Activated CD8-positive, alpha-beta memory T cell treated with anti-CD3 and anti-CD28 coated beads for 36 hours (primary cell): ENCODE measurements at regions not wholly inside any gene's neighbourhood (a gene's known extent, or its start where the extent isn't known, plus 50 kb on each side); places are given as distances from the start of the nearest gene placed in this dataset.
"Not testable (repeated sequence)": the region's sequence is repeated elsewhere in the genome, so short reads cannot be mapped to it uniquely, and the experiment has no call there.

Experiments used
- CTCF ChIA-PET: fragments of 350-600 bp; sonication (Branson Sonifier 250); formaldehyde crosslinking; loops from one replicate; lab custom pipeline; 2021; ENCODE audit warnings: antibody characterized with exemption; lab: Charles Lee
- POLR2A ChIA-PET: fragments of 350-600 bp; sonication (Branson Sonifier 250); formaldehyde crosslinking; loops from one replicate; lab custom pipeline; 2021; ENCODE audit warnings: antibody characterized with exemption; lab: Charles Lee

GRCh38 chr3:4245671-4246070 lies 57.5 kb upstream of the SETMAR start:
- ChIA-PET POLR2A (no interaction called here), CTCF (no interaction called here)

DNA sequence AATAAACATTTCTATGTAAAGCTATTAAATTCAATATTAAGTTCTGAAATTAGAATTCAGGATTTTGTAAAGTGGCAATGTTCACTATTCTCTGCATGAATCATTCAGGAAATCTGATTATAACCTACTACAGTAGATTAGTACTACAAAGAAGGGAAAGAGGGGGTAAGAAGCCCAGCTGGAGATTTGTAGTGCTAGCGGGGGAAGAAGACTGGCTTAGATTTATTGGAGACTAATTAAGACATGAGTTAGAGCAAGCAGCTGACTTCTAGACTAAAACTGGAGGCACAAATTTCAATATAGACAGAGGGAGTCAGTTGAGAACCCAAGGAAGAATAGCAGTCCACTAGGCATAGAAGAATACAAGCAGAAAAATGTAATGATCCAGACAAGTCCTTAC lies 55.8 kb upstream of the SETMAR start:
- CTCF ChIA-PET: no interaction called here
- POLR2A ChIA-PET: no interaction called here

DNA sequence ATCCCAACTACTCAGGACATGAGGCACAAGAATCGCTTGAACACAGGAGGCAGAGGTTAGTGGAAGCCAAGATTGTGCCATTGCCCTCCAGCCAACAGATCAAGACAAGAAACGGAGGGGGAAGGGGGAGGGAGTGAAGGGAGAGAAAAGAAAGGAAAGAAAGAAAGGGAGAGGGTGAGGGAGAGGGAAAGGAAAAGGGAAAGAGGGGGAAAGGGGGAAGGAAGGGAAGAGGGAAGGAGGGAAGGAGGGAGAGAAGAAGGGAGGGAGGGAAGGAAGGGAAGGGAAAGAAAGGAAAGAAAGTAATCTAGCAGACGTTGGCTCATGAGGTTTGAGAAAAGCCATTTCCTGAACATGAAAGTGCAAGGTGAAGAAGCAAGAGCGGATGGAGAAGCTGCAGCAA lies 53.1 kb upstream of the SETMAR start:
- ChIA-PET CTCF (no interaction called here), POLR2A (no interaction called here)

DNA sequence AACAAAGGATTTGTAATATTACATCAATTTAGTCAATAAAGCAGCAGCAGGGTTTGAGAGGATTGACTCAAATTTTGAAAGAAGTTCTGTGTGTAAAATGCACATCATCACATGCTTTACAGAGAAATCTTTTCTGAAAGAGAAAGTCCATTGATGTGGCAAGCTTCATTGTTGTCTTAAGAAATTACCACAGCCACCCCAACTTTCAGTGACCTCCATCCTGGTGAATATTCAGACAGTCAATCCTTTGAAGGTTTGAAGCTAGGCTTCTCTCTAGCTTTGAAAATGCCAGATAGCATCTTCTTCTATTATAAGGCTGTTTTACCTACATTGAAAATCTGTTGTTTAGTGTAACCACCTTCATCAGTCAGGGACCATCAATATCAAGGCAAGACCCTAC lies 51.8 kb upstream of the SETMAR start:
- ChIA-PET POLR2A (no interaction called here), CTCF (no interaction called here)

- POLR2A ChIA-PET, CTCF ChIA-PET: not testable (repeated sequence)
Measured at GRCh38 chr3:4253072-4253832, 49.9 kb upstream of the SETMAR start.
